ENCODE measurements at regions not wholly inside any gene's neighbourhood (a gene's known extent, or its start where the extent isn't known, plus 50 kb on each side); places are given as distances from the start of the nearest gene placed in this dataset.
A peak's percentile ranks its signal among the peaks of the same experiment; 100 is the strongest.

DNA sequence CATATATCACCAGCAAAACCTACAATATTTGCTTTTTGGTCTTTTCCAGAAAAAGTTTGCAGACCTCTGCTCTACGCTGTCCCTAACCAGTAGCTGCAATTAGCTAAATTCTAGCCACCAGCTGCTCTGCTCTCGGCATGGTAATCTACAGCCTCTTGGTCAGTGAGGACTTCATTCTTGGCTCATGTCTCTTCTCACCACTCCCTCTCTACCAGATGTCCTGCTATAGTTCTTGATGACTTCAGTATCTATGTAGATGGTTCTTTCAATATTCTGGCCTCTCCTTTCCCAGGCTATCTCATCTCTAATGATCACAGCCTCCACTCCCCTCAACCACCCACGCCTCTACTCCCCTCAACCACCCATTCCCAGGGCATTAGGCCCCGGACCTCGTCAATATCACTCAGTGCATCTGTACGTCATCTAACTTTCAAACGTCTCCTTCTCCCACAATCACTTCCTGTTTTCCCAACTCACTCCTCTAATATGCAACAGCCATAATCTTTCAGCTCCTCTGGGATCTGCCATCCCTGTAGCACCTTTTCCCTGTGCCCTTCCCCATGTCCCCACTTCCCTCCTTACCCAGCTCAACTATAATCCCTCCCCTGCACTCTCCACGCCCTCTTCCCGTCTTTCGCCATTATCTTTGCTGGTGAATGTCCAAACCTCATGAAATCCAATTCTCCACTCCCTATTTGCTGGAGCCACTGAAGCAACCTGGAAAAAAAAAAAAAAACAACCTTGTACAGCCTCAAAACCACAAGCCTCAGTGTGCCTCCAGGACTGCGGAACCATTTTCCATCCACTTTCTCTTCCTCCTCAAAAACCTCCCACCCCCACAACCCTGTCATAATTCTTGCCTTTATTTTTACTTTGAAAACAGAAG, 429.4 kb upstream of the PROK2 start:
- no peak for DNase-seq (ENCODE audit: low read depth)
- no peak overlapping the region for H3K4me3 ChIP-seq (ENCODE audit: low read depth, low read length)
- TF ChIP-seq, protein P1, sequence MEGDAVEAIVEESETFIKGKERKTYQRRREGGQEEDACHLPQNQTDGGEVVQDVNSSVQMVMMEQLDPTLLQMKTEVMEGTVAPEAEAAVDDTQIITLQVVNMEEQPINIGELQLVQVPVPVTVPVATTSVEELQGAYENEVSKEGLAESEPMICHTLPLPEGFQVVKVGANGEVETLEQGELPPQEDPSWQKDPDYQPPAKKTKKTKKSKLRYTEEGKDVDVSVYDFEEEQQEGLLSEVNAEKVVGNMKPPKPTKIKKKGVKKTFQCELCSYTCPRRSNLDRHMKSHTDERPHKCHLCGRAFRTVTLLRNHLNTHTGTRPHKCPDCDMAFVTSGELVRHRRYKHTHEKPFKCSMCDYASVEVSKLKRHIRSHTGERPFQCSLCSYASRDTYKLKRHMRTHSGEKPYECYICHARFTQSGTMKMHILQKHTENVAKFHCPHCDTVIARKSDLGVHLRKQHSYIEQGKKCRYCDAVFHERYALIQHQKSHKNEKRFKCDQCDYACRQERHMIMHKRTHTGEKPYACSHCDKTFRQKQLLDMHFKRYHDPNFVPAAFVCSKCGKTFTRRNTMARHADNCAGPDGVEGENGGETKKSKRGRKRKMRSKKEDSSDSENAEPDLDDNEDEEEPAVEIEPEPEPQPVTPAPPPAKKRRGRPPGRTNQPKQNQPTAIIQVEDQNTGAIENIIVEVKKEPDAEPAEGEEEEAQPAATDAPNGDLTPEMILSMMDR (conservative IDR thresholded peaks at IDR 0.05; ENCODE audit: low read depth, low read length): no peak

DNA sequence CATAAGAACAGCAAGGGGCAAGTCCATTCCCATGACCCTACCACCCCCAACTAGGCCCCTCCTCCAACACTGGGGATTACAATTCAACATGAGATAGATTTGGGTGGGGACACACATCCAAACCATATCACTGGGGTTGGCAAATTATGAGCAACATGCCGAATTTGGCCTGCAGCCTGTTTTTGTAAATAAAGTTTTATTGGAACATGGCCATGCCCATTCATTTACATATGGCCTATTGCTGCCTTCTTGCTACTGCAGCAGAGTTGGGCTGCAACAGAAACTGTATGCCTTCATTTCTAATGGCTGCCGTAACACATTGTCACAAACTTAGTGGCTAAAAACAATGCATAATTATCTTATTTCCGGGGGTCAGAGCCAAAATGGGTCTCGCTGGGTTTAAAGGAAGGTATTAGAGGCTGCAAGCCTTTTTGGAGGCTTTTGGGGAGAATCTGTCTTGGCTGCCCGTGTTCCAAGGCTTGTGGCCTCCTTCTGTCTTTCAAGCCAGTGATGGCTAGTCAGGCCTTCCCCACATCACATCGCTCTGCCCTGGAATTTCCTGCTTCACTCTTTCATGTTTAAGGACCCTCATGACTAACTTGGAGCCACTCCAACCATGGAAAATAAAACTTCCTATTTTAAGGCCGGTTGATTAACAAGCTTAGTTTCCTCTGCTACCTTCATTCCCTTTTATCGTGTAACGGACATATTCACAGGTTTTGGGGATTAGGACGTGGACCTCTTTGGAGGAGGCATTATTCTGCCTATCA, 428.5 kb upstream of the PROK2 start:
- no peak overlapping the region for H3K4me3 ChIP-seq (ENCODE audit: low read depth, low read length)
- TF ChIP-seq, protein P1 (conservative IDR thresholded peaks at IDR 0.05; ENCODE audit: low read depth, low read length): no peak
- peak; percentile 7 for DNase-seq (ENCODE audit: low read depth)

GRCh38 chr3:72212396-72212795, 427.4 kb upstream of the PROK2 start:
- no peak overlapping the region for H3K4me3 ChIP-seq (ENCODE audit: low read depth, low read length)
- TF ChIP-seq, protein P1 (conservative IDR thresholded peaks at IDR 0.05; ENCODE audit: low read depth, low read length): no peak
- DNase-seq (ENCODE audit: low read depth): no peak

DNA sequence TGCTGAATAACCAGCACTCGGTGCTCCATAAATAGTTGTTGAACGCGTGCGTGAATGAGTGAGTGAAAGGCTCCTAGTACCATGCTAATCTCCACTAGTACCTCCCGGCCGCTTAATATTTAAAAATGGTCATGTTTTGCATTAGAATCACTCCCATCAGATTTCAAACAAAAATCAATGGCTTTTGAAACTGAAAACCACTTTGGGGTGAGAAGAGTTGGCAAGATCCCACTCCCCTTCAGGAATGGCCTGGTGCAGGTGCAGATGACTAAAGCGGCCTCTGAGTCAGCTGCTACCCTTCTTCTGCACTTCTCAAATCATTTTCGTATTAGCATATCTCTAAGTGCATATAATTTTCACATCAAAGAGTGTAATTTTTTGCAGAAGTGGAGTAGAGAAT, 425.3 kb upstream of the PROK2 start:
- TF ChIP-seq, protein P1 (conservative IDR thresholded peaks at IDR 0.05; ENCODE audit: low read depth, low read length): no peak
- no peak for DNase-seq (ENCODE audit: low read depth)
- no peak overlapping the region for H3K4me3 ChIP-seq (ENCODE audit: low read depth, low read length)

GRCh38 chr3:72205297-72205826, 420.4 kb upstream of the PROK2 start:
- TF ChIP-seq, protein P1 (conservative IDR thresholded peaks at IDR 0.05; ENCODE audit: low read depth, low read length): no peak
- H3K4me3 ChIP-seq (ENCODE audit: low read depth, low read length): no peak overlapping the region
- DNase-seq (ENCODE audit: low read depth): no peak

- DNase-seq (ENCODE audit: low read depth): no peak
- H3K4me3 ChIP-seq (ENCODE audit: low read depth, low read length): no peak overlapping the region
- TF ChIP-seq, protein P1 (conservative IDR thresholded peaks at IDR 0.05; ENCODE audit: low read depth, low read length): no peak
Measured at GRCh38 chr3:72204452-72204851, 419.5 kb upstream of the PROK2 start.

Measured in choroid plexus epithelial cell (primary cell).